WERI-Rb-1 (cell line): ENCODE measurements at regions not wholly inside any gene's neighbourhood (a gene's known extent, or its start where the extent isn't known, plus 50 kb on each side); places are given as distances from the start of the nearest gene placed in this dataset.

Experiments used
- DNase-seq: peaks from one replicate; pipeline ENCODE4 v3.0.0-alpha.2; 2020
- H3K27ac ChIP-seq: fragments of 250-450 bp; sonication (Bioruptor Pico); 2 replicates; pipeline ENCODE4 v1.5.1; 2020; ENCODE audit warnings: mild to moderate bottlenecking, moderate library complexity
- H3K27me3 ChIP-seq: fragments of 250-450 bp; sonication (Bioruptor Pico); 2 replicates; pipeline ENCODE4 v1.5.1; 2021; ENCODE audit warnings: mild to moderate bottlenecking, low read depth, moderate library complexity; ENCODE audit not compliant: insufficient read depth, severe bottlenecking
- H3K36me3 ChIP-seq: fragments of 250-450 bp; sonication (Bioruptor Pico); 2 replicates; pipeline ENCODE4 v1.5.1; 2020; ENCODE audit warnings: mild to moderate bottlenecking, moderate library complexity
- H3K4me3 ChIP-seq: 2 replicates; pipeline ENCODE4 v1.5.1; 2011; ENCODE audit warnings: low read depth, mild to moderate bottlenecking, control low read depth, low read length
- H3K9me3 ChIP-seq: fragments of 250-450 bp; sonication (Bioruptor Pico); 2 replicates; pipeline ENCODE4 v1.5.1; 2021; ENCODE audit warnings: mild to moderate bottlenecking, moderate library complexity; ENCODE audit not compliant: severe bottlenecking
- TF ChIP-seq, protein P1 (sequence below): IDR thresholded peaks from 2 replicates; pipeline ENCODE4 v1.5.1; 2011; ENCODE audit warnings: low read depth, mild to moderate bottlenecking, control low read depth, inconsistent platforms, low read length

DNA sequence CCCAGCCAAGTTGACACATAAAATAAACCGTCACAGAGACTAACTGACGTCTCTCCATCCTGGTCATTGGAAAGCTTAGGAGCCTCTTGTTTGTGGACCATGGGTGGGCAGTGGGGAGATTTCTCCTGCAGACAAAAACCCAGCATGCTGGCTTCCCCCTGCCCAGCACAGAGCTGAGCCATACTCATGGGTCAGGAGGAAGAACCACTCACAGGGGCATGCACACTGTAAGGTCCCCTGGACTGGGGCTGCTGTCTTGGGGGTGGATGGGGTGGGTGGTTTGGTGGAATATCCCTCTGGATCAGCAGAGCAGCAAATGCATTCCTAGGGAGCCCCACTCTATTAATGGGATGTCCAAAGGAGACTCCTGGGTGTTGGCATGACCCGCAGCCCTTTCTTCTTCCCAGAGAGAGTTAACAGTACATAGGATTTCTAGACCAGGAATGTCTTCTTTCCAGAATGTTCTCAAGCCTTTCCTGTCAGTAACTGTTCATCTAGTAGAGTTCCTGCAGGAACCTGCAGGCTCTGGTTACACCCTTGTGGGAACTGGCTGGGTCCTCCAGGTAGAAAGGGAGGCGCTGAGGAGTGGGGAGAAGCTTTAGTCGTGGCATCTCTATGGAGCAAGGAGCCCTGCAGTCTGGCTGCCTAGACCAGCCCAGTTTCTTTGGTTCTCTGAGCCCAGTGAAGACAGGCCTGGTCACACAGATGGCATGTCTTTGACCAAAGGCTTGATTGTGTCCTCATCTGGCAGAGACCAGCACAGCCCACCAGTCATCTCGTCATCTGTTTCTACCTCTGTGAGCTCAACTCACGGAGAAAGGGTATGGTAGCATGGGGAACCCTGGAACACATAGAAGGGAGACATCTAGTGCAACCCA, 73.4 kb upstream of the PRR23C start:
- Histone ChIP-seq H3K9me3 (no peaks in the 10 kb centered on the region), H3K36me3 (no peaks in the 10 kb centered on the region), H3K27ac (no peak overlapping the region), H3K4me3 (no peak overlapping the region), H3K27me3 (no peaks in the 10 kb centered on the region)
- TF ChIP-seq, protein P1, sequence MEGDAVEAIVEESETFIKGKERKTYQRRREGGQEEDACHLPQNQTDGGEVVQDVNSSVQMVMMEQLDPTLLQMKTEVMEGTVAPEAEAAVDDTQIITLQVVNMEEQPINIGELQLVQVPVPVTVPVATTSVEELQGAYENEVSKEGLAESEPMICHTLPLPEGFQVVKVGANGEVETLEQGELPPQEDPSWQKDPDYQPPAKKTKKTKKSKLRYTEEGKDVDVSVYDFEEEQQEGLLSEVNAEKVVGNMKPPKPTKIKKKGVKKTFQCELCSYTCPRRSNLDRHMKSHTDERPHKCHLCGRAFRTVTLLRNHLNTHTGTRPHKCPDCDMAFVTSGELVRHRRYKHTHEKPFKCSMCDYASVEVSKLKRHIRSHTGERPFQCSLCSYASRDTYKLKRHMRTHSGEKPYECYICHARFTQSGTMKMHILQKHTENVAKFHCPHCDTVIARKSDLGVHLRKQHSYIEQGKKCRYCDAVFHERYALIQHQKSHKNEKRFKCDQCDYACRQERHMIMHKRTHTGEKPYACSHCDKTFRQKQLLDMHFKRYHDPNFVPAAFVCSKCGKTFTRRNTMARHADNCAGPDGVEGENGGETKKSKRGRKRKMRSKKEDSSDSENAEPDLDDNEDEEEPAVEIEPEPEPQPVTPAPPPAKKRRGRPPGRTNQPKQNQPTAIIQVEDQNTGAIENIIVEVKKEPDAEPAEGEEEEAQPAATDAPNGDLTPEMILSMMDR = no peak
- DNase-seq = no peak

DNA sequence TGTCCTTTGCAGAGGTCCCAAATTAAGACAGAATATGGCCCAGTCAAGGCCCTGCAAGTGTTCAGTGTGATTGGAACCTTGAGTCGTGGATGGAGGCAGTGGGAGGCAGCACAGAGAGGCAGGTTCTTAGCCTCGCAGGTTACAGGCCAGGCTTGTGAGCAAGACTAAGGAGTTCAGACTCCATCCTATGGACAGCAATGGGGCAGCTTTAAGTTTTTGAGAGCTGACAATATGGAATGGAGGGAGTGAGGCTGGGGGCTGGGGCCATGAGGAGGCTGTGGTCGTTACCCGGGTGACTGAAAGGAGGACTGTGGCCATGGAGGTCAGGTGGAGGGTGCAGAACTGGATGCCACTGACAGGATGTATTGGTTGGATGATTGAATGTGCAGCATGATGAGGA, 74.1 kb upstream of the PRR23C start:
- Histone ChIP-seq H3K36me3 (no peaks in the 10 kb centered on the region), H3K4me3 (no peak overlapping the region), H3K27ac (no peak overlapping the region), H3K9me3 (no peaks in the 10 kb centered on the region), H3K27me3 (no peaks in the 10 kb centered on the region)
- no peak for DNase-seq
- TF ChIP-seq, protein P1 = no peak

DNA sequence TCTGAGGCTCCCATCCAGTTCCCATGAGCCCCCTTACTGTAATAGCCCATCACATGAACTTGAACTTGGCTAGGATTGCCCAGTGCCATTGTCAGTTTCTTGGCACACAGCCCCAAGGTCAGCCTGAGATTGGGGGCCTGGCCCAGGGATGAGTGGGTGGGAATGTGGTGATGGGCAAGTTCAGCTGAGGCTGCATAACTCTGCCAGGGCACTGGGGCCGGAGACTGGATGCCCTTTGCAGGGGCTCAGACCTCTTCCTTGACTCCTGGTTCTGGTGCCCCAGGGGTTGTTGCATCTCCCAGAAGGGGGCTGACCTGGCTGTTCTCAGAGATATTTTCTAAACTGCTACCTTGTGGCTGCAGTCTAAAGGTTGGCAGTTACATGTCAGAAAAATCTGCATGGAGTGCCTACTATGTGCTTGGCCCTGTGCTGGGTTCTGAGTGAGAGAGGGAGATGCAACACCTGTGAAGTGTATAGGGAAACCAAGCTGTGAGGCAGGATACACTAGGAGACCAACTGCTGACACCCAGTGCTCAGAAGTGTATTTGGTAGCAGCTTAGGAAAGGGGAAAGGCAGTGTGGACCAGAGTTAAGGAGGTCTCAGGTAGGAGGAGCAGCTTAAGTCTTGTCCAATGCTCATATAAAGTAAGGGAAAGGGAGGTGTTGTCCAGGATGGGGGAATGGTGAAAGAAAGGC, 74.8 kb upstream of the PRR23C start:
- H3K27me3 ChIP-seq = no peaks in the 10 kb centered on the region
- no peak overlapping the region for H3K27ac ChIP-seq
- no peak overlapping the region for H3K4me3 ChIP-seq
- TF ChIP-seq, protein P1 = no peak
- H3K36me3 ChIP-seq = no peaks in the 10 kb centered on the region
- no peak for DNase-seq
- H3K9me3 ChIP-seq = no peaks in the 10 kb centered on the region

DNA sequence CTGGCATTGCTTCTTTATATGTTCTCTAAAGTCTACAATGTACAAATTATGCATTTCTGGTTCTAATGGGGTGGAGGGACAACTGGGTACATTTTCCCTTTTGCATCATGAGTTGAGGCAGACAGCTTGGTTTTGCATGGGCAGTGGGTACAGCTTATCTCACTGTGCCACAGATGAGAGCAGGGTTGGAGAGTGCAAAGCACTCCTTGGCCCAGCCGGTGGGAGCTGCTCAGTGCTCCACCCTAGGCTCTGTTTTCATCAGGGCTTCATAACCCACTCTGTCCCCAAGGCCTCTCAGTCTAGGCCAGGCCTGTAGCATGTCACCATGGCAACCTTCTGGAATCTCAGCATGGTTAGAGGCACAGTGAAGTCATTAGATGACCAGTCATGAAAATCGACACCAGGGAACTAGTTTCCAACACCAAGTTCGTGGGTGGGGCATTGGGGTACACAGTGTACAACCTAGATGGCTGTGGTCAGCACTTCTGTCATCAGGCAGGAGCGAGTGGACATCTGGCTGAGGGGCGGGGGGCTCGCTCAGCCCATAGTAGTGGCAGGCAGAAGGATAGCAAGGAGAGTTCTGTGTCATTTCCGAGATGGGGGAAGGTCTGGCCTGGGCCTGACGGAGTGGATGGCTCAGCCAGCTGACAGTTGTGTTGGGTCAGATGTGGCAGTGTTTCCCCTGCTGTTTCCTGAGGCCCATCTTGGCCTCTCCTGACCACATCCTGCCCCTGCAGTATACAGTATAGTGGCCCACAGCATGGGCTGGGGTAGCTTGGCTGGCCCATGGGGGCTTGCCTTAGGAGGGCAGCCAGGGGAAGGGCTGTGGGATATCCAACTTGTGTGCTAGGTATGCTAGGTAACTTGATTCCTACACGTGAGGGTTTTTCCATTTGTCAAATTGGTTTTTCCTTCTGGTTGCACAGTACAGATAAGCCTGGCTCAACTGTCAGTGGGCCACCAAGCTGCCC, 75.7 kb upstream of the PRR23C start:
- H3K27ac ChIP-seq = peak overlapping the region; percentile 61
- no peak for DNase-seq
- H3K9me3 ChIP-seq = no peaks in the 10 kb centered on the region
- H3K4me3 ChIP-seq = no peak overlapping the region
- TF ChIP-seq, protein P1 = no peak
- no peaks in the 10 kb centered on the region for H3K27me3 ChIP-seq
- H3K36me3 ChIP-seq = no peaks in the 10 kb centered on the region

DNA sequence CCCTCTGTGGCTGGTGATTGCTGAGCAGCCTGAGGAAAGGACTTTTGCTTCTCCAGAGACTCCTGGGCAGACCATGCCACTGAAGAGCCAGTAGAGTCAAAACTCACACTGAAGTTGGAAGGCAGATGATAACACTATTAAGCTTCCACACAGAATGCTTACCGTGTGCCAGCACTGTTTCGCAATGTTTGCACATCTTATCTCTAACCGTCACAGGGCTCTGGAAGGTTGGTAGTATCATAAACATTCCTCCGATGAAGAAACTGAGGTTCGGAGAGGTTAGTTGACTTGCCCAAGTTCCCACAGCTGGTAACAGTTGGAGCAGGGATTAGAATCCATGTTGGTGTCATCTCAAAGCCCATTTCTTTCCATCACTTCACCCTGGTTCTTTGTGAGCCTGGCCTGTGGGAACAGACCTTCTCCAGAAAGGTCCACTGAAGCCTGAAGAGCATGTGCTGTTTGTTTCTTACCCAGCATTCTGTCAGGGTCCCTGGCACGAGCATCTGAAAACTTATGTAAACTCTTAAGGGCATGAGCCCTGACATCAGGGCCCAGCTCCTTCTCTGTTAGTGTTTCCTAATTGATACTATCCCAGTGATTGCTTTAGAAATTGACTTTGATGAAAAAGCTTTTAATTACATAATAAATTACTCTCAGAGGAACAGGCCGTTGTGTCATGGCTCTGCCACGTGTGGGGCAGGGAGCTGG, 77.0 kb upstream of the PRR23C start:
- no peak overlapping the region for H3K27ac ChIP-seq

More for the DNA sequence above, 77.0 kb upstream of the PRR23C start:
- no peak overlapping the region for H3K4me3 ChIP-seq
- TF ChIP-seq, protein P1 = no peak
- no peaks in the 10 kb centered on the region for H3K36me3 ChIP-seq
- no peaks in the 10 kb centered on the region for H3K27me3 ChIP-seq
- H3K9me3 ChIP-seq = no peaks in the 10 kb centered on the region
- no peak for DNase-seq
